DND-41 (cell line): ENCODE measurements at regions not wholly inside any gene's neighbourhood (a gene's known extent, or its start where the extent isn't known, plus 50 kb on each side); places are given as distances from the start of the nearest gene placed in this dataset.

ENCODE experiments used
- ATAC-seq: fragments of 200-7000 bp; cut with Tn5 transposase; 3 replicates; pipeline ENCODE4 v1.9.1; 2021; ENCODE audit warnings: low read depth; ENCODE audit not compliant: insufficient read depth
- DNase-seq: peaks from one replicate; pipeline ENCODE4 v3.0.0-alpha.2; 2020
- H2AFZ ChIP-seq: 2 replicates; pipeline ENCODE4 v1.6.0; 2012; ENCODE audit warnings: low read depth, low read length
- H3K27ac ChIP-seq: 2 replicates; pipeline ENCODE4 v1.5.1; 2012; ENCODE audit warnings: low read length, inconsistent platforms
- H3K27me3 ChIP-seq: fragments of 200-600 bp; sonication (generic); 2 replicates; pipeline ENCODE4 v1.6.0; 2012; ENCODE audit warnings: low read length, mild to moderate bottlenecking, inconsistent platforms; ENCODE audit not compliant: insufficient read depth, poor library complexity
- H3K36me3 ChIP-seq: 2 replicates; pipeline ENCODE4 v1.5.1; 2012; ENCODE audit warnings: low read length, inconsistent platforms; ENCODE audit not compliant: insufficient read depth
- H3K4me1 ChIP-seq: 2 replicates; pipeline ENCODE4 v1.5.1; 2012; ENCODE audit warnings: mild to moderate bottlenecking, low read length; ENCODE audit not compliant: insufficient read depth
- H3K4me2 ChIP-seq: 2 replicates; pipeline ENCODE4 v1.6.0; 2012; ENCODE audit warnings: mild to moderate bottlenecking, moderate library complexity, low read length, inconsistent platforms; ENCODE audit not compliant: insufficient read depth
- H3K4me3 ChIP-seq, 2 experiments: fragments of 200-600 bp in 1 of 2; shearing (Covaris generic) in 1 of 2; 2 replicates each; pipeline ENCODE4 v1.5.1; 2012 to 2016; ENCODE audit warnings: inconsistent platforms in 2 of 2, low read length in 2 of 2, mild to moderate bottlenecking in 2 of 2, low read depth in 1 of 2, moderate library complexity in 1 of 2
- H3K79me2 ChIP-seq: 2 replicates; pipeline ENCODE4 v1.6.0; 2012; ENCODE audit warnings: low read length, inconsistent platforms; ENCODE audit not compliant: insufficient read depth
- H3K9ac ChIP-seq: 2 replicates; pipeline ENCODE4 v1.6.0; 2012; ENCODE audit warnings: low read depth, mild to moderate bottlenecking, inconsistent platforms, low read length, moderate library complexity
- H3K9me3 ChIP-seq: 2 replicates; pipeline ENCODE4 v1.5.1; 2012; ENCODE audit warnings: low read length, moderate library complexity, mild to moderate bottlenecking, inconsistent platforms; ENCODE audit not compliant: insufficient read depth, severe bottlenecking
- H4K20me1 ChIP-seq: 2 replicates; pipeline ENCODE4 v1.6.0; 2012; ENCODE audit warnings: low read length; ENCODE audit not compliant: insufficient read depth
- EZH2 ChIP-seq: IDR thresholded peaks from 3 replicates; pipeline ENCODE4 v1.6.1; 2012; ENCODE audit warnings: borderline replicate concordance, low read depth, mild to moderate bottlenecking, moderate library complexity, low read length, inconsistent platforms; ENCODE audit not compliant: severe bottlenecking
- TF ChIP-seq, protein P1 (sequence below): IDR thresholded peaks from 2 replicates; pipeline ENCODE4 v1.5.1; 2012; ENCODE audit warnings: borderline replicate concordance, low read length, moderate library complexity, mild to moderate bottlenecking; ENCODE audit not compliant: poor library complexity, severe bottlenecking; ENCODE audit errors: extremely low read depth

DNA sequence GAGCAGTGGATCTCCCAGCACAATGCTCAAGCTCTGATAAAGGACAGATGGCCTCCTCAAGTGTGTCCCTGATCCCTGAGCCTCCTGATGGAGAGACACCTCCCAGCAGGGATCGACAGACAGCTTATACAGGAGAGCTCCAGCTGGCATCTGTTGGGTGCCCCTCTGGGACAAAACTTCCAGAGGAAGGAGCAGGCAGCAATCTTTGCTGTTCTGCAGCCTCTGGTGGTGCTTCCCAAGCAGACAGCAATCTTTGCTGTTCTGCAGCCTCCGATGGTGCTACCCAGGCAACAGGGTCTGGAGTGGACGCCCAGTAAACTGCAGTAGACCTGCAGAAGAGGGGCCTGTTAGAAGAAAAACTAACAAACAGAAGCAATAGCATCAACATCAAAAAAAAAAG is 349.3 kb upstream of the SPRY2 start:
- Histone ChIP-seq H3K4me2 (no peak overlapping the region), H3K4me3 (no peak overlapping the region), H3K9me3 (no peaks in the 10 kb centered on the region), H3K27ac (no peak overlapping the region), H3K27me3 (no peaks in the 10 kb centered on the region), H3K79me2 (no peaks in the 10 kb centered on the region), H3K4me1 (no peaks in the 10 kb centered on the region), H4K20me1 (no peaks in the 10 kb centered on the region), H3K9ac (no peak overlapping the region), H2AFZ (no peak overlapping the region), H3K36me3 (no peaks in the 10 kb centered on the region)
- TF ChIP-seq EZH2, result no peak
- TF ChIP-seq, protein P1, sequence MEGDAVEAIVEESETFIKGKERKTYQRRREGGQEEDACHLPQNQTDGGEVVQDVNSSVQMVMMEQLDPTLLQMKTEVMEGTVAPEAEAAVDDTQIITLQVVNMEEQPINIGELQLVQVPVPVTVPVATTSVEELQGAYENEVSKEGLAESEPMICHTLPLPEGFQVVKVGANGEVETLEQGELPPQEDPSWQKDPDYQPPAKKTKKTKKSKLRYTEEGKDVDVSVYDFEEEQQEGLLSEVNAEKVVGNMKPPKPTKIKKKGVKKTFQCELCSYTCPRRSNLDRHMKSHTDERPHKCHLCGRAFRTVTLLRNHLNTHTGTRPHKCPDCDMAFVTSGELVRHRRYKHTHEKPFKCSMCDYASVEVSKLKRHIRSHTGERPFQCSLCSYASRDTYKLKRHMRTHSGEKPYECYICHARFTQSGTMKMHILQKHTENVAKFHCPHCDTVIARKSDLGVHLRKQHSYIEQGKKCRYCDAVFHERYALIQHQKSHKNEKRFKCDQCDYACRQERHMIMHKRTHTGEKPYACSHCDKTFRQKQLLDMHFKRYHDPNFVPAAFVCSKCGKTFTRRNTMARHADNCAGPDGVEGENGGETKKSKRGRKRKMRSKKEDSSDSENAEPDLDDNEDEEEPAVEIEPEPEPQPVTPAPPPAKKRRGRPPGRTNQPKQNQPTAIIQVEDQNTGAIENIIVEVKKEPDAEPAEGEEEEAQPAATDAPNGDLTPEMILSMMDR, result no peak
- DNase-seq, result no peak
- ATAC-seq, result no peak

DNA sequence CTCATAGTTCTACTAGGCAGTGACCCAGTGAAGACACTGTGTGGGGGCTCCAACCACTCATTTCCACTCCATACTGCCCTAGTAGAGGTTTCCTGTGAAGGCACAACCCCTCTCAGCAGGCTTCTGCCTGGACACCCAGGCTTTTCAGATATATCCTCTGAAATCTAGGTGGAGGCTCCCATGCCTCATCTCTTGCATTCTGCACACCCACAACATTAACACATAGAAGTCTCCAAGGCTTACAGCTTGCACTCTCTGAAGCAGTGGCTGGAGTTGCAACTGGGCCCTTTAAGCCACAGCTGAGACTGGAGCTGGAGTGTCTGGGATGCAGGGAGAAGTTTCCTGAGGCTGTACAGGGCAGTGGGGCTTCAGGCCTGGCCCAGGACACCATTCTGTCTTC is 347.7 kb upstream of the SPRY2 start:
- Histone ChIP-seq H3K36me3 (no peaks in the 10 kb centered on the region), H3K9me3 (no peaks in the 10 kb centered on the region), H3K27ac (no peak overlapping the region), H3K9ac (no peak overlapping the region), H3K4me1 (no peaks in the 10 kb centered on the region), H3K4me3 (no peak overlapping the region), H3K79me2 (no peaks in the 10 kb centered on the region), H3K27me3 (no peaks in the 10 kb centered on the region), H3K4me2 (no peak overlapping the region), H4K20me1 (no peaks in the 10 kb centered on the region), H2AFZ (no peak overlapping the region)
- no peak for ATAC-seq
- no peak for DNase-seq
- TF ChIP-seq EZH2, result no peak
- TF ChIP-seq, protein P1, result no peak

DNA sequence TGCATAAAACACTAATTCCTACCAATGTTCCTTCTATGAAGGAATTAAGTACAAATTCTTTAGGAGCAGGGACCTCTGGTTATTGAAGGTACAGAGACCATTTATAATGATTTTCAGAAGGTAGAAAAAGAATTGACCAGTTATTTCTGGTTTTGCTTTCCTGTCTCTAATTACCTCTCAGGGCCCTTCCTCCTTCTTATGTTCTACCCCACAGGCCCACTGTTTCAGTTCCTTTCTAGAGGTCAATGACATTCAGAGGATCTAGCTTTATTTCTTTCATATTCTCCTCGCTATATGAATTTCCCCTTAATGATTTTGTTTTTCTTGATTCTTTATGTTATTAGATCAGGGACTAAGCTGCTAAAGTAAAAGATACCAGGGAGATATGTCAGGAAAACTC is 345.0 kb upstream of the SPRY2 start:
- DNase-seq, result no peak
- Histone ChIP-seq H3K9me3 (no peaks in the 10 kb centered on the region), H3K27ac (no peak overlapping the region), H3K79me2 (no peaks in the 10 kb centered on the region), H3K4me3 (no peak overlapping the region), H3K4me2 (no peak overlapping the region), H2AFZ (no peak overlapping the region), H4K20me1 (no peaks in the 10 kb centered on the region), H3K27me3 (no peaks in the 10 kb centered on the region), H3K9ac (no peak overlapping the region), H3K36me3 (no peaks in the 10 kb centered on the region), H3K4me1 (no peaks in the 10 kb centered on the region)
- ATAC-seq, result no peak
- TF ChIP-seq EZH2, result no peak
- TF ChIP-seq, protein P1, result no peak
